ENCODE measurements at regions not wholly inside any gene's neighbourhood (a gene's known extent, or its start where the extent isn't known, plus 50 kb on each side); places are given as distances from the start of the nearest gene placed in this dataset.

- WGBS, 2 donors: 60 to 63% methylated on average over 2 of the region's 2 CpGs
- no peak for ATAC-seq (ENCODE audit: low FRiP score in 2 of 2)
- Histone ChIP-seq H3K4me3 (no peak overlapping the region), H3K36me3 (no peaks in the 10 kb centered on the region), H3K9me3 (no peaks in the 10 kb centered on the region), H3K27ac (no peak overlapping the region), H3K27me3 (no peaks in the 10 kb centered on the region), H3K4me1 (peaks cover 6 to 12% (median 10%) of the 10 kb centered on the region in 4 donors)
- DNase-seq: no peak
- TF ChIP-seq EP300 (IDR thresholded peaks at IDR 0.05): no peak
- no peak for TF ChIP-seq POLR2AphosphoS5 (IDR thresholded peaks at IDR 0.05)
- no peak for TF ChIP-seq CTCF (IDR thresholded peaks at IDR 0.05)
- TF ChIP-seq POLR2A (IDR thresholded peaks at IDR 0.05): no peak
Observed at GRCh38 chr10:78815702-78816334, 252.9 kb upstream of the ZMIZ1 start.

DNA sequence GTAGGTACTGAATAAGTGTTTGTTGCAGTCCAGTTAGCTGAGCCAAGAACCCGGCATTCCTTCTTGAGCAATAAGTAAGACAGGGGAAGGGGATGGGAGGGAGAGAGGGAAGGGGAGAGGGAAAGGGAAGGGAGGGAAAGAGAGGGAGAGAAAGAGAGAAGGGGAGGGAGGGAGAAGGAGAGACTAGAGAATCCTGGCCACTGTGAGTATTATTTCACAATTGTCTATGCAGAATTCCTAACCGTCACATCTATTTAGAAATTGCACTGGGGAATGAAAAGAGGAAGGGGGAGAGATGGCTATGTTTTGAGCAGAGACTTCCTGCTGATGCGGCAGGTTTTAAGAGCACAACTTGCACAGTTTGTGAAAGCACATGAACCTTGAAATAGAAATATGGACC lies 251.4 kb upstream of the ZMIZ1 start:
- H3K27ac ChIP-seq: no peak overlapping the region
- DNase-seq (no peak), ATAC-seq (ENCODE audit: low FRiP score in 2 of 2) (peak in 1 of 2 donors; percentile 56)
- TF ChIP-seq POLR2A (IDR thresholded peaks at IDR 0.05) (no peak), CTCF (IDR thresholded peaks at IDR 0.05) (no peak), EP300 (IDR thresholded peaks at IDR 0.05) (no peak), POLR2AphosphoS5 (IDR thresholded peaks at IDR 0.05) (no peak)
- H3K36me3 ChIP-seq: no peaks in the 10 kb centered on the region
- 33 to 37% methylated on average over 3 of the region's 3 CpGs for WGBS, 2 donors
- H3K9me3 ChIP-seq: no peaks in the 10 kb centered on the region
- H3K27me3 ChIP-seq: no peaks in the 10 kb centered on the region
- no peak overlapping the region for H3K4me3 ChIP-seq
- H3K4me1 ChIP-seq: peaks cover 6 to 12% (median 10%) of the 10 kb centered on the region in 4 donors

GRCh38 chr10:78817804-78818203 lies 251.0 kb upstream of the ZMIZ1 start:
- Histone ChIP-seq H3K9me3 (no peaks in the 10 kb centered on the region), H3K4me1 (peaks cover 6 to 12% (median 10%) of the 10 kb centered on the region in 4 donors), H3K27me3 (no peaks in the 10 kb centered on the region), H3K4me3 (no peak overlapping the region), H3K36me3 (no peaks in the 10 kb centered on the region), H3K27ac (no peak overlapping the region)
- DNase-seq (no peak), ATAC-seq (ENCODE audit: low FRiP score in 2 of 2) (no peak)
- TF ChIP-seq POLR2AphosphoS5 (IDR thresholded peaks at IDR 0.05): no peak
- no peak for TF ChIP-seq EP300 (IDR thresholded peaks at IDR 0.05)
- no peak for TF ChIP-seq CTCF (IDR thresholded peaks at IDR 0.05)
- TF ChIP-seq POLR2A (IDR thresholded peaks at IDR 0.05): no peak
- WGBS, 2 donors: 85 to 90% methylated on average over 3 of the region's 3 CpGs

- Histone ChIP-seq H3K9me3 (no peaks in the 10 kb centered on the region), H3K4me3 (no peak overlapping the region), H3K4me1 (peaks cover 6 to 12% (median 10%) of the 10 kb centered on the region in 4 donors), H3K36me3 (no peaks in the 10 kb centered on the region), H3K27me3 (no peaks in the 10 kb centered on the region), H3K27ac (peak overlapping the region in 2 of 4 donors; percentile 3 to 6)
- TF ChIP-seq POLR2A (IDR thresholded peaks at IDR 0.05): no peak
- no peak for TF ChIP-seq EP300 (IDR thresholded peaks at IDR 0.05)
- TF ChIP-seq CTCF (IDR thresholded peaks at IDR 0.05): no peak
- no peak for TF ChIP-seq POLR2AphosphoS5 (IDR thresholded peaks at IDR 0.05)
- ATAC-seq (ENCODE audit: low FRiP score in 2 of 2) (peak in 1 of 2 donors; percentile 13), DNase-seq (no peak)
- 66 to 71% methylated on average over 7 of the region's 7 CpGs for WGBS, 2 donors
Observed at GRCh38 chr10:78819361-78820006, 249.3 kb upstream of the ZMIZ1 start.

DNA sequence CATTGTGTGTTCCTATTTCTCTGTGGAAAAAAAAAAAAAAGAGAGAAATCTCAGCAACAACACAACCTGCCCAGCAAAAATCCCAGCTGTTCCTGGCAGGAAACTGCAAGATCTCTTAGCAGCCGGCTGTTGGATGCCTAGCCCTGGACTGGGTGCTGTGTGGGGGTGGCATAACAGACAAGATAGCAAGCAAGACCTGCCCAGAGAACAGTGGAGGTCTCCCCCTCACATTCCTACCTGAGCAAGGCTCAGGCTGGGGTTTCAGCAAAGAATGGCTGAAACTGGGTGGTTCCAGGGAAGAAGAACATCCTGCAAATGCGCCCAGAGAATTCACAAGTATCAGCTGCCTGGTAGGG lies 248.8 kb upstream of the ZMIZ1 start:
- peaks cover 6 to 12% (median 10%) of the 10 kb centered on the region in 4 donors for H3K4me1 ChIP-seq
- no peaks in the 10 kb centered on the region for H3K27me3 ChIP-seq
- no peak for ATAC-seq (ENCODE audit: low FRiP score in 2 of 2)
- peak overlapping the region in 2 of 4 donors; percentile 6 to 28 for H3K27ac ChIP-seq
- DNase-seq: no peak
- H3K9me3 ChIP-seq: no peaks in the 10 kb centered on the region
- H3K36me3 ChIP-seq: no peaks in the 10 kb centered on the region
- 57 to 63% methylated on average over 2 of the region's 2 CpGs for WGBS, 2 donors
- TF ChIP-seq POLR2AphosphoS5 (IDR thresholded peaks at IDR 0.05): no peak
- no peak overlapping the region for H3K4me3 ChIP-seq
